ENCODE measurements at regions not wholly inside any gene's neighbourhood (a gene's known extent, or its start where the extent isn't known, plus 50 kb on each side); places are given as distances from the start of the nearest gene placed in this dataset.

GRCh38 chr15:62269504-62269903 lies 104.4 kb upstream of the C2CD4B start:
- CTCF ChIA-PET (ENCODE audit: unreplicated experiment): no interaction called here
- H3K4me3 ChIP-seq (ENCODE audit: low read depth, low read length, poor library complexity, severe bottlenecking): no peak overlapping the region
- H3K4me1 ChIP-seq (ENCODE audit: insufficient read depth, low read length, poor library complexity, severe bottlenecking): no peaks in the 10 kb centered on the region
- no peaks in the 10 kb centered on the region for H3K9me2 ChIP-seq (ENCODE audit: insufficient read depth, low read length)
- intact Hi-C loops (cut with micrococcal nuclease; ENCODE audit: unreplicated experiment): no loop called here
- no peak overlapping the region for H3K4me2 ChIP-seq (ENCODE audit: low read length)
- peaks cover 9% of the 10 kb centered on the region; the same call in 1 of the 2 replicates for H3K9me3 ChIP-seq (ENCODE audit: low read length)
- DNase-seq (ENCODE audit: low spot score): peak; percentile 3
- BruUV-seq (replicated peaks): no TSS peak
- TF ChIP-seq EZH2phosphoT487 (IDR thresholded peaks at IDR 0.05; ENCODE audit: borderline replicate concordance, low read depth, low read length) (no peak), CTCF (conservative IDR thresholded peaks at IDR 0.05; ENCODE audit: low read length) (no peak)
- H3K27ac ChIP-seq (ENCODE audit: low read depth, low read length, poor library complexity, severe bottlenecking): no peak overlapping the region
- H3K36me3 ChIP-seq (ENCODE audit: insufficient read depth, low read length): no peaks in the 10 kb centered on the region
- no peaks in the 10 kb centered on the region for H4K20me1 ChIP-seq (ENCODE audit: insufficient read depth, low read length)
- POLR2A ChIA-PET: no interaction called here
- no peak overlapping the region for H2AFZ ChIP-seq (ENCODE audit: low read length)
- H3K79me2 ChIP-seq (ENCODE audit: insufficient read depth, low read depth, low read length): no peaks in the 10 kb centered on the region

GRCh38 chr15:62270216-62270921 lies 105.3 kb upstream of the C2CD4B start:
- Histone ChIP-seq H3K4me2 (ENCODE audit: low read length) (no peak overlapping the region), H3K27ac (ENCODE audit: low read depth, low read length, poor library complexity, severe bottlenecking) (no peak overlapping the region), H3K4me1 (ENCODE audit: insufficient read depth, low read length, poor library complexity, severe bottlenecking) (no peaks in the 10 kb centered on the region), H4K20me1 (ENCODE audit: insufficient read depth, low read length) (no peaks in the 10 kb centered on the region), H2AFZ (ENCODE audit: low read length) (no peak overlapping the region), H3K9me2 (ENCODE audit: insufficient read depth, low read length) (no peaks in the 10 kb centered on the region), H3K36me3 (ENCODE audit: insufficient read depth, low read length) (no peaks in the 10 kb centered on the region), H3K9me3 (ENCODE audit: low read length) (peaks cover 9% of the 10 kb centered on the region; the same call in 1 of the 2 replicates), H3K79me2 (ENCODE audit: insufficient read depth, low read depth, low read length) (no peaks in the 10 kb centered on the region), H3K4me3 (ENCODE audit: low read depth, low read length, poor library complexity, severe bottlenecking) (no peak overlapping the region)
- intact Hi-C loops (cut with micrococcal nuclease; ENCODE audit: unreplicated experiment): no loop called here
- TF ChIP-seq EZH2phosphoT487 (IDR thresholded peaks at IDR 0.05; ENCODE audit: borderline replicate concordance, low read depth, low read length) (no peak), CTCF (conservative IDR thresholded peaks at IDR 0.05; ENCODE audit: low read length) (no peak)
- CTCF ChIA-PET (ENCODE audit: unreplicated experiment): no interaction called here
- DNase-seq (ENCODE audit: low spot score): no peak
- POLR2A ChIA-PET: no interaction called here
- no TSS peak for BruUV-seq (replicated peaks)

- intact Hi-C loops (cut with micrococcal nuclease; ENCODE audit: unreplicated experiment): no loop called here
- H3K4me3 ChIP-seq (ENCODE audit: low read depth, low read length, poor library complexity, severe bottlenecking): no peak overlapping the region
- H3K36me3 ChIP-seq (ENCODE audit: insufficient read depth, low read length): no peaks in the 10 kb centered on the region
- no peak overlapping the region for H2AFZ ChIP-seq (ENCODE audit: low read length)
- no TSS peak for BruUV-seq (replicated peaks)
- ChIA-PET CTCF (ENCODE audit: unreplicated experiment) (no interaction called here), POLR2A (no interaction called here)
- TF ChIP-seq CTCF (conservative IDR thresholded peaks at IDR 0.05; ENCODE audit: low read length): no peak
- no peak for TF ChIP-seq EZH2phosphoT487 (IDR thresholded peaks at IDR 0.05; ENCODE audit: borderline replicate concordance, low read depth, low read length)
- no peaks in the 10 kb centered on the region for H3K4me1 ChIP-seq (ENCODE audit: insufficient read depth, low read length, poor library complexity, severe bottlenecking)
- H3K79me2 ChIP-seq (ENCODE audit: insufficient read depth, low read depth, low read length): no peaks in the 10 kb centered on the region
- H3K9me3 ChIP-seq (ENCODE audit: low read length): peaks cover 9% of the 10 kb centered on the region; the same call in 1 of the 2 replicates
- DNase-seq (ENCODE audit: low spot score): no peak
- H3K27ac ChIP-seq (ENCODE audit: low read depth, low read length, poor library complexity, severe bottlenecking): no peak overlapping the region
- H3K4me2 ChIP-seq (ENCODE audit: low read length): no peak overlapping the region
- H4K20me1 ChIP-seq (ENCODE audit: insufficient read depth, low read length): no peaks in the 10 kb centered on the region
- H3K9me2 ChIP-seq (ENCODE audit: insufficient read depth, low read length): no peaks in the 10 kb centered on the region
These were observed 107.2 kb upstream of the C2CD4B start for GRCh38 chr15:62272290-62272689.
